H1 (cell line): ENCODE measurements at regions not wholly inside any gene's neighbourhood (a gene's known extent, or its start where the extent isn't known, plus 50 kb on each side); places are given as distances from the start of the nearest gene placed in this dataset.

ENCODE experiments used
- ATF3 ChIP-seq: IDR thresholded peaks from 2 replicates; pipeline ENCODE4 v1.6.1; 2011; ENCODE audit warnings: low read depth, mild to moderate bottlenecking, low read length; ENCODE audit not compliant: insufficient read depth
- CBX8 ChIP-seq: fragments of 300-800, 300-1000 bp; sonication (generic); IDR thresholded peaks from 2 replicates; pipeline ENCODE4 v1.7.1; 2016; ENCODE audit warnings: low read depth, low read length, borderline replicate concordance
- CHD7 ChIP-seq: fragments of 300-600 bp; sonication (generic); IDR thresholded peaks from 2 replicates; pipeline ENCODE4 v1.7.1; 2012; ENCODE audit warnings: low read length, moderate library complexity, mild to moderate bottlenecking, inconsistent platforms; ENCODE audit not compliant: insufficient replicate concordance
- EP300 ChIP-seq, 2 experiments: IDR thresholded peaks; 1 replicate in 1 of 2; 2 replicates in 1 of 2; pipeline ENCODE4 v1.6.1; 2011 to 2012; ENCODE audit warnings: low read depth in 2 of 2, low read length in 2 of 2, mild to moderate bottlenecking in 2 of 2, borderline replicate concordance in 1 of 2, inconsistent platforms in 1 of 2, moderate library complexity in 1 of 2
- POLR2A ChIP-seq, 2 experiments: IDR thresholded peaks; 1 replicate in 1 of 2; 2 replicates in 1 of 2; pipeline ENCODE4 v1.6.1; 2011; ENCODE audit warnings: low read depth in 2 of 2, low read length in 2 of 2, mild to moderate bottlenecking in 2 of 2; ENCODE audit errors: control extremely low read depth in 1 of 2
- RBBP5 ChIP-seq: IDR thresholded peaks from 2 replicates; pipeline ENCODE4 v1.7.1; 2012; ENCODE audit warnings: low read depth, mild to moderate bottlenecking, inconsistent platforms, low read length, moderate library complexity, borderline replicate concordance
- SIX5 ChIP-seq: IDR thresholded peaks from 2 replicates; pipeline ENCODE4 v1.6.1; 2011; ENCODE audit warnings: mild to moderate bottlenecking, low read depth, low read length
- SP2 ChIP-seq: IDR thresholded peaks from 2 replicates; pipeline ENCODE4 v1.6.1; 2012; ENCODE audit warnings: mild to moderate bottlenecking, low read length, inconsistent platforms
- SUZ12 ChIP-seq: fragments of 200-600 bp; sonication (generic); IDR thresholded peaks from 2 replicates; pipeline ENCODE4 v1.6.1; 2012; ENCODE audit warnings: mild to moderate bottlenecking, inconsistent platforms, low read length, moderate library complexity, mixed read lengths
- TAF7 ChIP-seq: optimal IDR thresholded peaks from 2 replicates; pipeline ENCODE3; 2011; ENCODE audit warnings: low read depth, mild to moderate bottlenecking, inconsistent platforms, low read length, moderate library complexity, borderline replicate concordance
- USF2 ChIP-seq: IDR thresholded peaks from 2 replicates; pipeline ENCODE4 v1.6.1; 2011; ENCODE audit warnings: low read length, improper control_type of control experiment

GRCh38 chr11:97742717-97743116, 1278.0 kb upstream of the CNTN5 start (continued):
- TF ChIP-seq CHD7 (no peak), ATF3 (no peak), POLR2A (IDR thresholded peaks at IDR 0.05; ENCODE audit: control extremely low read depth in 1 of 2, low read depth in 2 of 2, low read length in 2 of 2) (no peak), TAF7 (no peak), CBX8 (no peak), USF2 (no peak), SUZ12 (no peak), SP2 (no peak), SIX5 (no peak), EP300 (IDR thresholded peaks at IDR 0.05; ENCODE audit: borderline replicate concordance in 1 of 2, low read depth in 2 of 2, low read length in 2 of 2) (no peak), RBBP5 (no peak)
